SU-DHL-6 (cell line): ENCODE measurements at regions not wholly inside any gene's neighbourhood (a gene's known extent, or its start where the extent isn't known, plus 50 kb on each side); places are given as distances from the start of the nearest gene placed in this dataset.

Source experiments
- H2AFZ ChIP-seq: fragments of 200-600 bp; sonication (generic); 2 replicates; pipeline ENCODE4 v1.6.1; 2014; ENCODE audit warnings: low read depth, mild to moderate bottlenecking, moderate library complexity, mixed read lengths, antibody characterized with exemption, low read length; ENCODE audit not compliant: severe bottlenecking
- H3F3A ChIP-seq: fragments of 200-600 bp; shearing (Covaris generic); 2 replicates; pipeline ENCODE4 v1.6.0; 2016; ENCODE audit warnings: antibody characterized with exemption, mild to moderate bottlenecking; ENCODE audit not compliant: insufficient read depth
- H3K27ac ChIP-seq: fragments of 200-600 bp; sonication (generic); 2 replicates; pipeline ENCODE4 v1.5.1; 2016; ENCODE audit warnings: low read depth, mild to moderate bottlenecking, low read length, moderate library complexity, mixed read lengths
- H3K27me3 ChIP-seq: fragments of 200-600 bp; sonication (generic), shearing (Covaris generic); 2 replicates; pipeline ENCODE4 v1.6.0; 2014; ENCODE audit warnings: mild to moderate bottlenecking, low read length
- H3K36me3 ChIP-seq: fragments of 200-600 bp; sonication (generic); 2 replicates; pipeline ENCODE4 v1.6.1; 2014; ENCODE audit warnings: mild to moderate bottlenecking, low read length, mixed read lengths
- H3K4me2 ChIP-seq: fragments of 300-600, 200-600 bp; shearing (Covaris generic), sonication (generic); 2 replicates; pipeline ENCODE4 v1.6.0; 2014; ENCODE audit warnings: low read length, low read depth, mild to moderate bottlenecking; ENCODE audit not compliant: poor library complexity, severe bottlenecking
- H3K4me3 ChIP-seq: fragments of 200-600 bp; sonication (generic); 2 replicates; pipeline ENCODE4 v1.5.1; 2014; ENCODE audit warnings: antibody characterized with exemption, low read length, mild to moderate bottlenecking, mixed read lengths; ENCODE audit not compliant: insufficient read depth, poor library complexity, severe bottlenecking
- H3K79me2 ChIP-seq: fragments of 200-600 bp; sonication (generic); 2 replicates; pipeline ENCODE4 v1.6.1; 2014; ENCODE audit warnings: mild to moderate bottlenecking, low read length, moderate library complexity; ENCODE audit not compliant: insufficient read depth
- H3K9ac ChIP-seq: fragments of 200-600 bp; sonication (generic); 2 replicates; pipeline ENCODE4 v1.7.0; 2014; ENCODE audit warnings: mild to moderate bottlenecking, low read length
- H3K9me2 ChIP-seq: fragments of 200-600 bp; sonication (generic); replicated peaks from 2 replicates; pipeline ENCODE4 v1.6.1; 2014; ENCODE audit warnings: low read length; ENCODE audit not compliant: insufficient read depth
- H3K9me3 ChIP-seq: fragments of 200-600 bp; sonication (generic); 2 replicates; pipeline ENCODE4 v1.6.1; 2014; ENCODE audit warnings: low read length, mixed read lengths; ENCODE audit not compliant: insufficient read depth
- H4K20me1 ChIP-seq: fragments of 200-600 bp; sonication (generic); 2 replicates; pipeline ENCODE4 v1.6.1; 2014; ENCODE audit warnings: low read depth, mild to moderate bottlenecking, antibody characterized with exemption, low read length, moderate library complexity, mixed read lengths
- EZH2phosphoT487 ChIP-seq: fragments of 200-600 bp; sonication (generic), shearing (Covaris generic); conservative IDR thresholded peaks from 2 replicates; pipeline ENCODE4 v1.6.1; 2018; ENCODE audit warnings: mild to moderate bottlenecking, antibody characterized with exemption, low read length, moderate library complexity, mixed read lengths
- TF ChIP-seq, protein P1 (sequence below): fragments of 200-600 bp; sonication (generic); IDR thresholded peaks from one replicate; pipeline ENCODE4 v1.5.1; 2017; ENCODE audit warnings: antibody characterized with exemption, mild to moderate bottlenecking, low read length, moderate library complexity; ENCODE audit not compliant: insufficient read depth, poor library complexity, severe bottlenecking

DNA sequence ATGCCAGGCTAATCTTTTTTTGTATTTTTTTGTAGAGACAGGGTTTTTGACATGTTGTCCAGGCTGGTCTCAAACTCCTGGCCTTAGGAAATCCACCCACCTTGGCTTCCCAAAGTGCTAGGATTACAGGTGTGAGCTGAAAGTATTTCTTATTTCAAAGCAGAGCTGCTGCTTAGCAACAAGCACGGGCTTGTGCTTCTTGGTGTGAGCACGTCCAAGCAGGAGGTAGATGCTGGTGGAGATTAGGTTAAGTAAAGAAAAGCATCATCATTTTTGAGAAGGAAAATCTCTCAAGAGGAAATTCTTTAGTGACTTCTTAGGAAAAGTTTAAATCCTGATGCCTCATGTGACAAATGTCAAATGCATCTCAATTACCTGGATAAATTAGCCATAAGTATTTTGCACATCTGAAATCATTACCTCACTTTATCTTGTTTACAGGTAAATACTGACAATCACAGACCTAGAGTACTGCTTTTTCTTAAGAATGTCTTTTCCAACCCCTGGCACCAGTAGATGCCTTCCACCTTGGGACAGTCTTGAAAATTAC, 431.8 kb upstream of the FZD8 start:
- Histone ChIP-seq H4K20me1 (no peaks in the 10 kb centered on the region), H3K79me2 (no peaks in the 10 kb centered on the region), H3K9me2 (no peaks in the 10 kb centered on the region), H3K4me2 (no peak overlapping the region), H3K9ac (no peak overlapping the region), H3K27me3 (no peaks in the 10 kb centered on the region), H3K9me3 (no peaks in the 10 kb centered on the region), H3F3A (no peaks in the 10 kb centered on the region), H3K36me3 (no peaks in the 10 kb centered on the region), H3K27ac (no peak overlapping the region), H3K4me3 (no peak overlapping the region), H2AFZ (no peak overlapping the region)
- TF ChIP-seq EZH2phosphoT487: no peak
- TF ChIP-seq, protein P1, sequence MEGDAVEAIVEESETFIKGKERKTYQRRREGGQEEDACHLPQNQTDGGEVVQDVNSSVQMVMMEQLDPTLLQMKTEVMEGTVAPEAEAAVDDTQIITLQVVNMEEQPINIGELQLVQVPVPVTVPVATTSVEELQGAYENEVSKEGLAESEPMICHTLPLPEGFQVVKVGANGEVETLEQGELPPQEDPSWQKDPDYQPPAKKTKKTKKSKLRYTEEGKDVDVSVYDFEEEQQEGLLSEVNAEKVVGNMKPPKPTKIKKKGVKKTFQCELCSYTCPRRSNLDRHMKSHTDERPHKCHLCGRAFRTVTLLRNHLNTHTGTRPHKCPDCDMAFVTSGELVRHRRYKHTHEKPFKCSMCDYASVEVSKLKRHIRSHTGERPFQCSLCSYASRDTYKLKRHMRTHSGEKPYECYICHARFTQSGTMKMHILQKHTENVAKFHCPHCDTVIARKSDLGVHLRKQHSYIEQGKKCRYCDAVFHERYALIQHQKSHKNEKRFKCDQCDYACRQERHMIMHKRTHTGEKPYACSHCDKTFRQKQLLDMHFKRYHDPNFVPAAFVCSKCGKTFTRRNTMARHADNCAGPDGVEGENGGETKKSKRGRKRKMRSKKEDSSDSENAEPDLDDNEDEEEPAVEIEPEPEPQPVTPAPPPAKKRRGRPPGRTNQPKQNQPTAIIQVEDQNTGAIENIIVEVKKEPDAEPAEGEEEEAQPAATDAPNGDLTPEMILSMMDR: no peak

DNA sequence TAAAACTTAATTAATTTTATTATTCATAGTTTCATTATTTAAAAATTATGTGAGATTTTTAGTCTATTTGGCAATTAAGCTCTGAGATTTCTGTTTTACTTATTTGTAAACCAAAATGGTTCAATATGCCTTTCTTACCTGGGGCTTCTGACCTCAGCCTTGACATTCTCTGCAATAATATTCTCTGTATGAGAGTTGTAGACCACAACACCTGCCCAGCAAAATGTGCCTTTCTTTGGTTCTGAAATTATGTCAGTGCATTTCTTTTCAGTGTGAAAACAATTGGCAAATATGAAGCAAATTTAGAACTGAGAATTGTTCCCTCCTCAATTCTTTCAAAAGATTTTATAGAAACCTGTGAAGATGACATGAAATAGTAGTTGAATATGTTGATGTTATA, 426.4 kb upstream of the FZD8 start:
- Histone ChIP-seq H3K9me2 (no peaks in the 10 kb centered on the region), H3K36me3 (no peaks in the 10 kb centered on the region), H3K9ac (no peak overlapping the region), H4K20me1 (no peaks in the 10 kb centered on the region), H3F3A (no peaks in the 10 kb centered on the region), H3K4me2 (no peak overlapping the region), H3K79me2 (no peaks in the 10 kb centered on the region), H3K27ac (no peak overlapping the region), H2AFZ (no peak overlapping the region), H3K4me3 (no peak overlapping the region), H3K9me3 (peaks cover 17% of the 10 kb centered on the region; the same call in 1 of the 2 replicates), H3K27me3 (no peaks in the 10 kb centered on the region)
- TF ChIP-seq EZH2phosphoT487: no peak
- TF ChIP-seq, protein P1: no peak

DNA sequence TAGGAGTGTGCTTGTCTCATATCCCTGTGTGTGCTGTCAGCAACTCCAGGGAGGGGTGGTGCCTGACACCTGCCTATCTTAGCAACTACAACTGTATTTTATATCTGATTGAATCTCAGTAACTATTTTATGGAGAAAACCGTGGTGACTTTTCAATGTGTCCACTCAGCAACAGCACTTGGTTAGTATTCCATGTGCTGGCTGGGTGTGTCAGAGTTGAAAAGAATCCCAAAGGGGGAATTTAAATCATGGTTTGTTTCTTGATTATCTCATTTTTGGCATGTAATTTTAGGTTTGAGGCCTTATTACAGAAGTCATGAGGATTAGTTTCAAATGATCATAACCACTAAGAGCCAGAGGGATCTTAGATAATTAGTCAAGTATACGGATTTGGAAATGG, 425.7 kb upstream of the FZD8 start:
- H3K4me2 ChIP-seq: no peak overlapping the region
- H3K27me3 ChIP-seq: no peaks in the 10 kb centered on the region
- no peaks in the 10 kb centered on the region for H3K9me2 ChIP-seq
- H3K79me2 ChIP-seq: no peaks in the 10 kb centered on the region
- no peak overlapping the region for H3K9ac ChIP-seq
- no peaks in the 10 kb centered on the region for H3K36me3 ChIP-seq
- no peak overlapping the region for H3K4me3 ChIP-seq
- no peaks in the 10 kb centered on the region for H3F3A ChIP-seq
- H3K27ac ChIP-seq: no peak overlapping the region
- H4K20me1 ChIP-seq: no peaks in the 10 kb centered on the region
- peaks cover 17% of the 10 kb centered on the region; the same call in 1 of the 2 replicates for H3K9me3 ChIP-seq
- TF ChIP-seq EZH2phosphoT487: no peak
- TF ChIP-seq, protein P1: no peak
- H2AFZ ChIP-seq: no peak overlapping the region
